Adrenal gland (tissue), 9 donors: ENCODE measurements at regions not wholly inside any gene's neighbourhood (a gene's known extent, or its start where the extent isn't known, plus 50 kb on each side); places are given as distances from the start of the nearest gene placed in this dataset.

ENCODE experiments used
- DNase-seq, 7 donors: peaks; one replicate each; pipeline ENCODE4 v3.0.0-alpha.2; 2019 to 2020
- H3K27ac ChIP-seq, 5 donors: fragments of 200-600 bp; sonication (generic) in 4 of 5; 1 replicate in 3 of 5; 2 replicates in 2 of 5; pipeline versions ENCODE4 v1.5.1 to v1.8.0; 2016 to 2020; ENCODE audit warnings: mild to moderate bottlenecking in 1 of 5
- H3K27me3 ChIP-seq: fragments of 200-600 bp; 2 replicates; pipeline ENCODE4 v1.8.0; 2021
- H3K36me3 ChIP-seq, 2 donors: fragments of 200-600 bp; replicated peaks in 1 of 2; 1 replicate in 1 of 2; 2 replicates in 1 of 2; pipeline versions ENCODE4 v1.5.1 to v1.8.0; 2018 to 2022
- H3K4me1 ChIP-seq, 2 donors: fragments of 200-600 bp; replicated peaks in 1 of 2; 1 replicate in 1 of 2; 2 replicates in 1 of 2; pipeline versions ENCODE4 v1.5.1 to v1.8.0; 2018 to 2021
- H3K4me3 ChIP-seq, 4 donors: fragments of 200-600 bp; sonication (generic) in 3 of 4; one replicate each; pipeline ENCODE4 v1.5.1; 2016 to 2018
- H3K9me3 ChIP-seq, 3 donors: fragments of 200-600 bp; sonication (generic) in 1 of 3; replicated peaks in 1 of 3; 1 replicate in 2 of 3; 2 replicates in 1 of 3; pipeline versions ENCODE4 v1.5.1 to v1.8.0; 2016 to 2021
- POLR2A ChIP-seq, 2 donors: fragments of 450-650 bp; IDR thresholded peaks; one replicate each; pipeline ENCODE4 v1.6.1; 2017; ENCODE audit warnings: antibody characterized with exemption in 2 of 2, mild to moderate bottlenecking in 2 of 2, moderate library complexity in 1 of 2
- WGBS, 4 donors: extraction: QIAGEN DNeasy Blood & Tissue Kit in 2 of 4; methylation state at CpG; one replicate each; pipeline versions ENCODE4 v1.1.5 to v1.1.7; 2013 to 2017; 5-methylcytosine and 5-hydroxymethylcytosine counted together
- intact Hi-C, 2 donors: fragments of 100-400 bp; cut with DNase I; formaldehyde crosslinking; loops; one replicate each; pipeline versions ENCODE4 v1.14.1 to v1.15.0; 2022 to 2023
- TF ChIP-seq, protein P1 (sequence below), 6 experiments: fragments of 450-650 bp in 4 of 6; fragments of 200-600 bp in 2 of 6; sonication (generic) in 1 of 6; IDR thresholded peaks; 1 replicate in 5 of 6; 2 replicates in 1 of 6; pipeline versions ENCODE4 v1.5.1 to v1.8.0; 2016 to 2021; ENCODE audit warnings: antibody characterized with exemption in 6 of 6, mild to moderate bottlenecking in 2 of 6, moderate library complexity in 1 of 6
- donor health status: healthy with polysubstance abuse.
- donor health status: Bipolar disorder and iron deficiency.
- donor health status: DM: yes; HTN: yes; CAD: no.
- donor health status: DM: no; HTN: no; CAD: no.
- donor health status: DM: no; HTN: no; CAD: no.

DNA sequence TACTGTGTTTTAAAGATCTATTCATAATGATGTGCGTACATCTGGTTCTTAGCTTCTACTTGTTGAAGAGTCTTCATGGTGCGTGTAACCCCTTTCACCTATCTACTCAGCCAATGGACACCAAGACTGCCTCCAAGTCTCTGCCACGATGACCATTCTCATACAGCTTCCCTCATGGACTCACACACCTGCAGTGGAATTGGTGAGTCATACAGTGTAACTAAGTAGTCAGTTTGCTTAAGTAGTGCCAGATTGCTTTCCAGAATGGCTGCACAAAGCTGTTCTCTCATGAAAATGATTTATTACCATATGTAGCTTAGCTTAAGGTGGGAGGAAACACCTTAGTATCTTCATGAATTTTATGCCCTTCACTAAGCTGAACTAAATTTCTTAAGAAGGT lies 112.3 kb downstream of the AKAP11 start:
- intact Hi-C loops, result no loop called here
- TF ChIP-seq, protein P1, sequence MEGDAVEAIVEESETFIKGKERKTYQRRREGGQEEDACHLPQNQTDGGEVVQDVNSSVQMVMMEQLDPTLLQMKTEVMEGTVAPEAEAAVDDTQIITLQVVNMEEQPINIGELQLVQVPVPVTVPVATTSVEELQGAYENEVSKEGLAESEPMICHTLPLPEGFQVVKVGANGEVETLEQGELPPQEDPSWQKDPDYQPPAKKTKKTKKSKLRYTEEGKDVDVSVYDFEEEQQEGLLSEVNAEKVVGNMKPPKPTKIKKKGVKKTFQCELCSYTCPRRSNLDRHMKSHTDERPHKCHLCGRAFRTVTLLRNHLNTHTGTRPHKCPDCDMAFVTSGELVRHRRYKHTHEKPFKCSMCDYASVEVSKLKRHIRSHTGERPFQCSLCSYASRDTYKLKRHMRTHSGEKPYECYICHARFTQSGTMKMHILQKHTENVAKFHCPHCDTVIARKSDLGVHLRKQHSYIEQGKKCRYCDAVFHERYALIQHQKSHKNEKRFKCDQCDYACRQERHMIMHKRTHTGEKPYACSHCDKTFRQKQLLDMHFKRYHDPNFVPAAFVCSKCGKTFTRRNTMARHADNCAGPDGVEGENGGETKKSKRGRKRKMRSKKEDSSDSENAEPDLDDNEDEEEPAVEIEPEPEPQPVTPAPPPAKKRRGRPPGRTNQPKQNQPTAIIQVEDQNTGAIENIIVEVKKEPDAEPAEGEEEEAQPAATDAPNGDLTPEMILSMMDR (IDR thresholded peaks at IDR 0.05), result no peak
- no peak for TF ChIP-seq POLR2A (IDR thresholded peaks at IDR 0.05)
- DNase-seq, result no peak
- 88 to 96% (median 89%) methylated on average over 3 of the region's 3 CpGs for WGBS, 4 donors
- no peaks in the 10 kb centered on the region for H3K9me3 ChIP-seq
- no peaks in the 10 kb centered on the region for H3K27me3 ChIP-seq
- no peak overlapping the region for H3K4me3 ChIP-seq
- no peak overlapping the region for H3K27ac ChIP-seq
- H3K36me3 ChIP-seq, result no peaks in the 10 kb centered on the region
- H3K4me1 ChIP-seq, result no peaks in the 10 kb centered on the region

DNA sequence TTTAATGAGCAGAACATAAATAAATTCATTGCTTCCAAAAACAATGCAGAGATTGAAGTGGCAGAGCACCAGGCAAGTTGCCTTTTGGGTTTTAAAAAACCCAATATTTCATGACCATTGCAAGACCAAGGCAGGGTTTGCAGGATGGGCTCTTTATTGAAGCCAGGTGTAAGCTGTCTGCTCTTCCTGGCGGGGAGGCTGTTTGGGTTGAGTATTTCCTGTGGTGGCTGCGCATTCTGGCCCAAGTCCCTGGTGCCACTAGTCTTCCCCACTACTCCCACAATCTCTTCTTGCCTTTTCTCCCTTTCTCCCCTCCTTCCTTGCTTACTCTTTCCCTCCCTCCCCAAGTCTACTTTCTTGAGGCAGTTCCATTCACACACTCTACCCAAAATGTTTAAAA lies 116.4 kb downstream of the AKAP11 start:
- WGBS, 4 donors, result 71 to 85% (median 79%) methylated on average over 2 of the region's 2 CpGs
- intact Hi-C loops, result no loop called here
- Histone ChIP-seq H3K4me1 (no peaks in the 10 kb centered on the region), H3K27ac (no peak overlapping the region), H3K27me3 (no peaks in the 10 kb centered on the region), H3K9me3 (no peaks in the 10 kb centered on the region), H3K36me3 (no peaks in the 10 kb centered on the region), H3K4me3 (no peak overlapping the region)
- no peak for DNase-seq
- TF ChIP-seq, protein P1 (IDR thresholded peaks at IDR 0.05), result no peak
- no peak for TF ChIP-seq POLR2A (IDR thresholded peaks at IDR 0.05)

DNA sequence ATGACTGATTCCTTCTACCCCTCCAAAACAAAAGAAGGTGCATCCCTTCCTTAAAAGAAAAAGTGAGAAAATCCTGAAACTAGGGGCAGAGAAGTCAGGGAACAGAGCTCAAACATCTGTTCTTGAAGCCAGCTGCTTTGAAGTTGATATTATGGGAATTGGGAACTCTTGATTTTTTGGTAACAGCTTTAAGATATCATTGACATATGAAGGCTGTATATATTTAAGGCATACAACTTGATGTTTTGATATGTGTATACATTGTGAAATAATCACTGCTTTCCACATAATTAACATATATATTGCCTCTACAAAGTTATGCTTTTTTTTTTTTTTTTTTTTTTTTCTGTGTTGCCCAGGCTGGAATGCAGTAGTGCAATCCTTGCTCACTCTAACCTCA lies 117.1 kb downstream of the AKAP11 start:
- intact Hi-C loops, result no loop called here
- H3K27me3 ChIP-seq, result no peaks in the 10 kb centered on the region
- H3K4me3 ChIP-seq, result no peak overlapping the region
- DNase-seq, result no peak
- no peak for TF ChIP-seq POLR2A (IDR thresholded peaks at IDR 0.05)
- TF ChIP-seq, protein P1 (IDR thresholded peaks at IDR 0.05), result no peak
- H3K36me3 ChIP-seq, result no peaks in the 10 kb centered on the region
- no peaks in the 10 kb centered on the region for H3K4me1 ChIP-seq
- no peaks in the 10 kb centered on the region for H3K9me3 ChIP-seq
- no peak overlapping the region for H3K27ac ChIP-seq

DNA sequence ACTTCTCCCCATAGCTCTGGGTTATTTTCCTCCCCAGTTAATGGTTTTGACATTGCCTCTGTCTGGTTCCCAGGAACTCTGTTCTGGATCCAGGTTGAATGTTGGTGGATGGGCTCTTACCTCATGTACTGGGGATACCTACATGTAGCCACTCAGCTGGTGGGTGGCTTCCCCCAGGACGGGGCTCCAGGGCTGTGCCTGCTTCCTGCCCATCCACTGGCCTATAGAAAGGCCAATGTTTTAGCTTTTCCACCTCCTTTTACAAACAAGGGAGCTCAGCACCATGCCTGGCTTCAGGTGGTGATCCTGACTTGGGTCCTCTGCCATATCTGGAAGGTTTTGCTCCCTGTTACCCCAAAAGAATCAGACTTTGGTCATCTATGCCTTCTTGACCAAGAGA lies 120.2 kb downstream of the AKAP11 start:
- Histone ChIP-seq H3K27me3 (no peaks in the 10 kb centered on the region), H3K9me3 (no peaks in the 10 kb centered on the region), H3K27ac (no peak overlapping the region), H3K4me1 (no peaks in the 10 kb centered on the region), H3K36me3 (no peaks in the 10 kb centered on the region), H3K4me3 (no peak overlapping the region)
- intact Hi-C loops, result no loop called here
- no peak for DNase-seq
- TF ChIP-seq, protein P1 (IDR thresholded peaks at IDR 0.05), result no peak
- no peak for TF ChIP-seq POLR2A (IDR thresholded peaks at IDR 0.05)
- WGBS, 4 donors, result 60 to 85% (median 73%) methylated on average over 1 of the region's 1 CpG
